ENCODE measurements at regions not wholly inside any gene's neighbourhood (a gene's known extent, or its start where the extent isn't known, plus 50 kb on each side); places are given as distances from the start of the nearest gene placed in this dataset.

GRCh38 chr16:10312784-10313724 lies 72.8 kb upstream of the ATF7IP2 start:
- DNase-seq (ENCODE audit: extremely low read depth, low read depth): no peak
- TF ChIP-seq CTCF (IDR thresholded peaks at IDR 0.05; ENCODE audit: low read depth, low read length, missing control alignments): no peak
- no peak overlapping the region for H3K4me3 ChIP-seq (replicated peaks; ENCODE audit: low read depth, low read length)

- H3K4me3 ChIP-seq (replicated peaks; ENCODE audit: low read depth, low read length): no peak overlapping the region
- TF ChIP-seq CTCF (IDR thresholded peaks at IDR 0.05; ENCODE audit: low read depth, low read length, missing control alignments): no peak
- no peak for DNase-seq (ENCODE audit: extremely low read depth, low read depth)
Measured at GRCh38 chr16:10314317-10314716, 71.5 kb upstream of the ATF7IP2 start.

- no peak for DNase-seq (ENCODE audit: extremely low read depth, low read depth)
- H3K4me3 ChIP-seq (replicated peaks; ENCODE audit: low read depth, low read length): no peak overlapping the region
- no peak for TF ChIP-seq CTCF (IDR thresholded peaks at IDR 0.05; ENCODE audit: low read depth, low read length, missing control alignments)
Measured at GRCh38 chr16:10314811-10315210, 71.0 kb upstream of the ATF7IP2 start.

GRCh38 chr16:10317425-10318001 lies 68.3 kb upstream of the ATF7IP2 start:
- no peak overlapping the region for H3K4me3 ChIP-seq (replicated peaks; ENCODE audit: low read depth, low read length)
- no peak for DNase-seq (ENCODE audit: extremely low read depth, low read depth)
- no peak for TF ChIP-seq CTCF (IDR thresholded peaks at IDR 0.05; ENCODE audit: low read depth, low read length, missing control alignments)

- TF ChIP-seq CTCF (IDR thresholded peaks at IDR 0.05; ENCODE audit: low read depth, low read length, missing control alignments): no peak
- no peak overlapping the region for H3K4me3 ChIP-seq (replicated peaks; ENCODE audit: low read depth, low read length)
- no peak for DNase-seq (ENCODE audit: extremely low read depth, low read depth)
Measured at GRCh38 chr16:10318798-10319500, 66.9 kb upstream of the ATF7IP2 start.

- TF ChIP-seq CTCF (IDR thresholded peaks at IDR 0.05; ENCODE audit: low read depth, low read length, missing control alignments): no peak
- H3K4me3 ChIP-seq (replicated peaks; ENCODE audit: low read depth, low read length): no peak overlapping the region
- DNase-seq (ENCODE audit: extremely low read depth, low read depth): no peak
Measured at GRCh38 chr16:10321407-10322387, 64.2 kb upstream of the ATF7IP2 start.

Measured in HFF-Myc (cell line).